ENCODE measurements at regions not wholly inside any gene's neighbourhood (a gene's known extent, or its start where the extent isn't known, plus 50 kb on each side); places are given as distances from the start of the nearest gene placed in this dataset.

- TF ChIP-seq, protein P1, sequence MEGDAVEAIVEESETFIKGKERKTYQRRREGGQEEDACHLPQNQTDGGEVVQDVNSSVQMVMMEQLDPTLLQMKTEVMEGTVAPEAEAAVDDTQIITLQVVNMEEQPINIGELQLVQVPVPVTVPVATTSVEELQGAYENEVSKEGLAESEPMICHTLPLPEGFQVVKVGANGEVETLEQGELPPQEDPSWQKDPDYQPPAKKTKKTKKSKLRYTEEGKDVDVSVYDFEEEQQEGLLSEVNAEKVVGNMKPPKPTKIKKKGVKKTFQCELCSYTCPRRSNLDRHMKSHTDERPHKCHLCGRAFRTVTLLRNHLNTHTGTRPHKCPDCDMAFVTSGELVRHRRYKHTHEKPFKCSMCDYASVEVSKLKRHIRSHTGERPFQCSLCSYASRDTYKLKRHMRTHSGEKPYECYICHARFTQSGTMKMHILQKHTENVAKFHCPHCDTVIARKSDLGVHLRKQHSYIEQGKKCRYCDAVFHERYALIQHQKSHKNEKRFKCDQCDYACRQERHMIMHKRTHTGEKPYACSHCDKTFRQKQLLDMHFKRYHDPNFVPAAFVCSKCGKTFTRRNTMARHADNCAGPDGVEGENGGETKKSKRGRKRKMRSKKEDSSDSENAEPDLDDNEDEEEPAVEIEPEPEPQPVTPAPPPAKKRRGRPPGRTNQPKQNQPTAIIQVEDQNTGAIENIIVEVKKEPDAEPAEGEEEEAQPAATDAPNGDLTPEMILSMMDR (IDR thresholded peaks at IDR 0.05; ENCODE audit: insufficient read depth, low read depth, low read length, missing control alignments) = no peak
- no peak for DNase-seq (ENCODE audit: low read depth)
- H3K4me3 ChIP-seq (ENCODE audit: low read depth, low read length) = no peak overlapping the region
These were observed 199.0 kb downstream of the SOD2 start for GRCh38 chr6:159493898-159494585.

DNA sequence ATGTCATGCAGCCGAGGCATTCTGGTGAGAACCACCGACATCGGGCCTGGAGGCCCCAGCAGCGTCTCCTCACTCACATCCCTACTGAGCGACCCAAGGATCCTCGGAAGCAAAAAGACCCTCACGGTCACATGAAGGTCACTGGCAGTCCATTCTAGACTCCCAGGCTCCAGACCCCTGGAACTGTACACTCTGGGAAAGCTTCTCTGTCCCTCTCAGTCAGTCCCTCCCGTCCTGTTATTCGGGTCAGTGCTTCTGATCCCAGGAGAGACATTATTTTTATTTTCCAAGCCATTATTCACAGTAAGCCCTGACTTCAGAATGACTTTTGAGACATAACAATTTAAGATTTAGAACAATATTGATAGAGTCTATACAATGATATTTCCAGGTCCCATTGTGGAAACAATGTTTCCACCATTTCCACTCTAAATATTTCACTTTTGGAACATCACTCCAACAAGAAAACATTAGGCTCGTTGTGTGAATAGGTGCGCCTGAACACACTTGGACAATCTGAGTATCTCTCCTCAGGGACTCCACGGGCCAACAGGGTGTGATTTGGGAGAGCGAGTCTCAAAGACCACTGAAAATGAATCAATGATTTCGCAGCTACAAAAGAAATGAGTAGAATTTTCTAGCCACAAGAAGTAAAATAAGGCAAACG, 199.7 kb downstream of the SOD2 start:
- TF ChIP-seq, protein P1 (IDR thresholded peaks at IDR 0.05; ENCODE audit: insufficient read depth, low read depth, low read length, missing control alignments) = no peak
- DNase-seq (ENCODE audit: low read depth) = no peak
- H3K4me3 ChIP-seq (ENCODE audit: low read depth, low read length) = no peak overlapping the region

- TF ChIP-seq, protein P1 (IDR thresholded peaks at IDR 0.05; ENCODE audit: insufficient read depth, low read depth, low read length, missing control alignments) = no peak
- no peak overlapping the region for H3K4me3 ChIP-seq (ENCODE audit: low read depth, low read length)
- no peak for DNase-seq (ENCODE audit: low read depth)
These were observed 202.6 kb downstream of the SOD2 start for GRCh38 chr6:159490298-159490937.

GRCh38 chr6:159487636-159488035, 205.4 kb downstream of the SOD2 start:
- H3K4me3 ChIP-seq (ENCODE audit: low read depth, low read length) = no peak overlapping the region
- TF ChIP-seq, protein P1 (IDR thresholded peaks at IDR 0.05; ENCODE audit: insufficient read depth, low read depth, low read length, missing control alignments) = no peak
- DNase-seq (ENCODE audit: low read depth) = no peak

- TF ChIP-seq, protein P1 (IDR thresholded peaks at IDR 0.05; ENCODE audit: insufficient read depth, low read depth, low read length, missing control alignments) = no peak
- no peak for DNase-seq (ENCODE audit: low read depth)
- no peak overlapping the region for H3K4me3 ChIP-seq (ENCODE audit: low read depth, low read length)
These were observed 209.8 kb downstream of the SOD2 start for GRCh38 chr6:159483259-159483658.

DNA sequence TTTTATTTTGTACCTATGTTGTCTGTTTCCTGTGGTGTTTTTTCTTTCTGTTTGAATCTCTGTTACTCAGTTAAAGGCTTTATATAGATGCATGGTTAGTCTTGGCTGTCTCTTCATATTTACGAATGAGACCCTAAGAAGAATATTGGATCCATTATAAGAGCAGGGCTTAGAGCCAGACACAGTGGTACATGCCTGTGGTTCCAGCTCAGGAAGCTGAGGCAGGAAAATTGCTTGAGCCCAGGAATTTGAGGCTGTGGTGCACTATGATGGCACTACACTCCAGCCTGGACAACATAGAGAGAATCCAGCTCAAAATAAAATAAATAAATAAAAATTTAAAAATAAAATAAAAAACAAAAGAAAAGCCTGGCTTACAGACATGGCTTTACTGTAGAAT, 211.1 kb downstream of the SOD2 start:
- no peak overlapping the region for H3K4me3 ChIP-seq (ENCODE audit: low read depth, low read length)
- TF ChIP-seq, protein P1 (IDR thresholded peaks at IDR 0.05; ENCODE audit: insufficient read depth, low read depth, low read length, missing control alignments) = no peak
- no peak for DNase-seq (ENCODE audit: low read depth)

Data from GM12865 (cell line).